ENCODE measurements at regions not wholly inside any gene's neighbourhood (a gene's known extent, or its start where the extent isn't known, plus 50 kb on each side); places are given as distances from the start of the nearest gene placed in this dataset.

- no peak overlapping the region for H4K5ac ChIP-seq (ENCODE audit: insufficient read length, low read depth, low read length)
- H3K36me3 ChIP-seq (ENCODE audit: control insufficient read depth in 2 of 4, insufficient read depth in 4 of 4, low read length in 3 of 4): no peaks in the 10 kb centered on the region
- H4K91ac ChIP-seq (replicated peaks; ENCODE audit: insufficient read length, low read length): no peak overlapping the region
- H2BK120ac ChIP-seq (replicated peaks; ENCODE audit: low read depth, low read length): no peak overlapping the region
- no peak overlapping the region for H3K27ac ChIP-seq (ENCODE audit: low read depth, low read length)
- no peaks in the 10 kb centered on the region; the same call in 1 of the 2 replicates for H3K23me2 ChIP-seq (ENCODE audit: low read depth, low read length)
- H3K4me3 ChIP-seq (ENCODE audit: extremely low read depth in 1 of 4, insufficient read depth in 2 of 4, low read depth in 3 of 4, low read length in 4 of 4): no peak overlapping the region
- no peaks in the 10 kb centered on the region for H3K79me2 ChIP-seq (ENCODE audit: control insufficient read depth in 1 of 2, insufficient read depth in 2 of 2, low read length in 2 of 2)
- H2BK12ac ChIP-seq (ENCODE audit: low read depth, low read length): no peak overlapping the region
- FAIRE-seq: no peak
- H4K8ac ChIP-seq (ENCODE audit: extremely low read depth, insufficient read depth, low read length): no peak overlapping the region
- no peak overlapping the region for H3K18ac ChIP-seq (ENCODE audit: extremely low read depth, low read length)
- no peak overlapping the region for H2BK15ac ChIP-seq (ENCODE audit: low read length)
- 73% methylated on average over 1 of the region's 1 CpG; no CpG with 5 or more reads in 1 of the 2 experiments for WGBS, 2 experiments (ENCODE audit: extremely low coverage in 1 of 2, insufficient coverage in 1 of 2, insufficient read length in 1 of 2, insufficient replicate concordance in 2 of 2, low coverage in 1 of 2, low lambda C conversion rate in 2 of 2, missing lambda C conversion rate in 1 of 2)
- H3K4me2 ChIP-seq (ENCODE audit: insufficient read depth in 1 of 2, low read depth in 2 of 2, low read length in 2 of 2): no peak overlapping the region
- no peak overlapping the region for H2AFZ ChIP-seq (ENCODE audit: low read length)
- no peak overlapping the region for H2AK5ac ChIP-seq (ENCODE audit: low read depth, low read length)
- H3K23ac ChIP-seq (ENCODE audit: insufficient read length): no peak overlapping the region
- no peak overlapping the region for H2BK20ac ChIP-seq (ENCODE audit: low read length)
- ChIA-PET POLR2A (ENCODE audit: partially characterized antibody) (no interaction called here), CTCF (ENCODE audit: partially characterized antibody) (interaction anchor here (0.7 to 1.6 kb wide), 2 partner anchors 147 to 356 kb away, joined by 3 read pairs; no protein-coding TSS in a partner anchor)
- TF ChIP-seq CTCF (IDR thresholded peaks at IDR 0.05; ENCODE audit: control extremely low read depth in 1 of 3, insufficient read depth in 1 of 3, low read depth in 1 of 3, low read length in 3 of 3): peak in 2 of 3 experiments; percentile 20 to 29; a peak in 2 of 4 replicates
- TF ChIP-seq RAD21 (IDR thresholded peaks at IDR 0.05 in 1 of 2, conservative IDR thresholded peaks at IDR 0.05 in 1 of 2; ENCODE audit: low read depth in 2 of 2, low read length in 2 of 2): peak; percentile 57 to 69
- no peak for TF ChIP-seq ASH2L (IDR thresholded peaks at IDR 0.05; ENCODE audit: low read length)
- TF ChIP-seq SP2 (IDR thresholded peaks at IDR 0.05; ENCODE audit: low read length): no peak
- no peak for TF ChIP-seq ZNF274 (IDR thresholded peaks at IDR 0.05; ENCODE audit: borderline replicate concordance, extremely low read depth, low read length)
- H3K56ac ChIP-seq (replicated peaks; ENCODE audit: insufficient read length, low read depth, low read length): no peak overlapping the region
- H2BK5ac ChIP-seq (ENCODE audit: low read depth, low read length): no peak overlapping the region
- no peaks in the 10 kb centered on the region for H3K4me1 ChIP-seq (replicated peaks in 1 of 4; ENCODE audit: control insufficient read depth in 3 of 4, insufficient read depth in 4 of 4, low read length in 3 of 4)
- H4K20me1 ChIP-seq (replicated peaks in 1 of 2; ENCODE audit: control insufficient read depth in 1 of 2, insufficient read depth in 2 of 2, low read length in 2 of 2): no peaks in the 10 kb centered on the region
- H3K27me3 ChIP-seq (replicated peaks in 1 of 4; ENCODE audit: control insufficient read depth in 3 of 4, extremely low read depth in 1 of 4, insufficient read depth in 3 of 4, low read length in 3 of 4): no peaks in the 10 kb centered on the region
- no peak overlapping the region for H3K4ac ChIP-seq (replicated peaks; ENCODE audit: insufficient read length, low read depth, low read length)
- no peaks in the 10 kb centered on the region for H3K79me1 ChIP-seq (ENCODE audit: low read depth, low read length)
- H3K14ac ChIP-seq (ENCODE audit: insufficient read length): no peak overlapping the region
- no peak overlapping the region for H3K9ac ChIP-seq (replicated peaks in 1 of 4; ENCODE audit: extremely low read depth in 1 of 4, low read depth in 3 of 4, low read length in 3 of 4)
- 0 out of 4 replicates have a peak, but pooled peaks cover 0 to 2% of the 10 kb centered on the region in 2 experiments for H3K9me3 ChIP-seq (ENCODE audit: insufficient read depth in 2 of 2, low read depth in 1 of 2, low read length in 1 of 2)
- no peak for DNase-seq (ENCODE audit: low read depth in 1 of 2, low spot score in 2 of 2)
These were observed 443.7 kb downstream of the BCL11A start for GRCh38 chr2:60109744-60110143.
